HUES48 (cell line): ENCODE measurements at regions not wholly inside any gene's neighbourhood (a gene's known extent, or its start where the extent isn't known, plus 50 kb on each side); places are given as distances from the start of the nearest gene placed in this dataset.

Experiments used
- H3K27ac ChIP-seq: one replicate; pipeline ENCODE4 v1.7.0; 2013; ENCODE audit warnings: low read depth, low read length, inconsistent platforms
- H3K27me3 ChIP-seq: 2 replicates; pipeline ENCODE4 v1.6.1; 2013; ENCODE audit warnings: mild to moderate bottlenecking, low read length; ENCODE audit not compliant: control insufficient read depth, insufficient read depth
- H3K36me3 ChIP-seq: 2 replicates; pipeline ENCODE4 v1.6.1; 2013; ENCODE audit warnings: low read length; ENCODE audit not compliant: control insufficient read depth, insufficient read depth
- H3K4me1 ChIP-seq: 2 replicates; pipeline ENCODE4 v1.6.1; 2013; ENCODE audit warnings: mild to moderate bottlenecking, low read length; ENCODE audit not compliant: control insufficient read depth, insufficient read depth
- H3K4me3 ChIP-seq: 2 replicates; pipeline ENCODE4 v1.5.1; 2013; ENCODE audit warnings: mild to moderate bottlenecking, low read depth, low read length
- H3K9ac ChIP-seq: 2 replicates; pipeline ENCODE4 v1.6.1; 2013; ENCODE audit warnings: mild to moderate bottlenecking, low read depth, low read length, moderate library complexity
- H3K9me3 ChIP-seq: 2 replicates; pipeline ENCODE4 v1.6.1; 2013; ENCODE audit warnings: low read length; ENCODE audit not compliant: control insufficient read depth, insufficient read depth

DNA sequence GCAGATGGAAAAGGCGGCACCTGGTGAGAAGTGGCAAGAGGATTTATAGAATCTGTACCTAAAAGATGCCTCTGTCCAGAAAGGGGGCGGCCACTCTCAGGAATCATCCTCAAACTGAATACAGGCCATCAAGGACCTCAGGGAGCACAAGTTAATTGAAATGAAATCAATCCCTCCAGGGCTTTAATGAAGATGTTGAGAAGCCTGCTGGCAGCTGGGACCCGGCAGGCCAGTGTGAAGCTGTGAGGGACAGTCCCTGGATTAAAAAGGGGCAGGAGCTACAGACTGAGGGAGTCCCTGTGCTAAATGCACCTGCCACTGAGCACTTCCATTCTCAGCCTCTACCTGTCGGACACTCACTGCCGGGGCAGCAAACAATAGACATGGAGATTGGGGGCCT lies 107.7 kb upstream of the GGTLC1 start:
- H3K4me1 ChIP-seq, result no peaks in the 10 kb centered on the region; the same call in 1 of the 2 replicates
- H3K27me3 ChIP-seq, result no peaks in the 10 kb centered on the region
- no peaks in the 10 kb centered on the region for H3K36me3 ChIP-seq
- H3K27ac ChIP-seq, result no peak overlapping the region
- H3K9ac ChIP-seq, result no peak overlapping the region
- H3K9me3 ChIP-seq, result no peaks in the 10 kb centered on the region
- H3K4me3 ChIP-seq, result no peak overlapping the region

- Histone ChIP-seq H3K9ac (no peak overlapping the region), H3K4me3 (no peak overlapping the region), H3K36me3 (no peaks in the 10 kb centered on the region), H3K27ac (no peak overlapping the region), H3K4me1 (no peaks in the 10 kb centered on the region; the same call in 1 of the 2 replicates), H3K9me3 (no peaks in the 10 kb centered on the region), H3K27me3 (no peaks in the 10 kb centered on the region)
These were observed 107.2 kb upstream of the GGTLC1 start for GRCh38 chr20:24095756-24096155.

DNA sequence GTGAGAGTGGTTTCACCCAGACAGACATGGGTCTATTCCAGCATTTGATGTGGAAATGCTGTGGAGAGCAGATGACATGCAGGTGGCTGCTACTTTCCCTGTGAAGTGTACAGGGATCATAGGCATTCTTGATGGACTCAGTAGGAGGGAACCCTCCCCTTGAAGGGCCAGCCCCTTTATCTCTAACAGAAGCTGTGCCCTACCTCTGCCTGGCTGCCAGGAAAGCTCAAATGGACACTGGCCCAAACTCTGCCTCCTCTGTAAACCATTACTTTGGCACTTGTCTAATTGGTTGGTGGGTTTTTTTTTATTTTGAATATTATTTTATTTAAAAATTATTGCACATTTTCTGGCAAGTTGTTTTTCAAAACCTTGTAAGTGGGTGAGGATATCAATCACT lies 106.7 kb upstream of the GGTLC1 start:
- no peaks in the 10 kb centered on the region for H3K9me3 ChIP-seq

DNA sequence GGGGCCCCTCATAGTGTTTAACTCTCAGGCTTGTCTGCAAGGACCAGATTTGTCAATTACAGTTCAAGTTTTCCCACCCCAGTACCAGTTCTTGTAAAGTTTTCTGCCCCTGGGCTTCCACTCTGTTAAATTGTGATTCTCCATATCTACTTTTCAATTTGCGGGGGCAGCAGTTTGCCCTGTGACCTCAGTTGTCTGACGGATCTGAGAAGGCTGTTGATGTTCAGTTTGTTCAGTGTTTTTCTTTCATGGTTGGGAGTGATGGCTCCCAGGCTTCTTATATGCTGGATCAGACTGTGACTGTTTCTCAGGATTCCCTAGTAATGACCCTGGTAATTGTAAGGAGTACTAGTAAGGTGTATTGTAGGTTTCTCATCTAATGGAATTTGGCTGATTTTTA lies 101.0 kb upstream of the GGTLC1 start:
- no peak overlapping the region for H3K27ac ChIP-seq
- H3K27me3 ChIP-seq, result no peaks in the 10 kb centered on the region
- no peaks in the 10 kb centered on the region for H3K9me3 ChIP-seq
- H3K4me1 ChIP-seq, result no peaks in the 10 kb centered on the region
- no peaks in the 10 kb centered on the region for H3K36me3 ChIP-seq
- no peak overlapping the region for H3K9ac ChIP-seq
- H3K4me3 ChIP-seq, result no peak overlapping the region

More for the DNA sequence above, 106.7 kb upstream of the GGTLC1 start:
- H3K36me3 ChIP-seq, result no peaks in the 10 kb centered on the region
- no peak overlapping the region for H3K9ac ChIP-seq
- H3K4me1 ChIP-seq, result no peaks in the 10 kb centered on the region; the same call in 1 of the 2 replicates
- H3K4me3 ChIP-seq, result no peak overlapping the region
- H3K27me3 ChIP-seq, result no peaks in the 10 kb centered on the region
- no peak overlapping the region for H3K27ac ChIP-seq

DNA sequence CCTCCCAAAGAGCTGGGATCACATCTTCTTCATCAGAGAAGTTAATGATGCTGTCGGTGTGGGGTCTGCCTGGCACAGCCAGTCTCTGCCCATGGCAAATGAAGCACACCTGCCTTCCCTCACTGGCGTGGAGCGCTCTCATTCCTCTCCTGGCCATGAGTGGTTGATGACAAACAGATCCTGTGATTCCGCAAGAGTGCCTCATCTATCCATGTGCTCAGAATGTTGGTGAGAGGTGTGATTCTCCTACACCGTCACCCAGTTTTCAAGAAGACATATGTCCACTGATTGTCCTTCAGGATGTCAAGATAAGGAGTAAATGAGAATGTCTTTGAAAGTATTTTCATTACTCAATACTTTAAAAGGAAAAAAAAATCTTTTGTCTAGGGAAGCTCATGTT lies 97.5 kb upstream of the GGTLC1 start:
- H3K27me3 ChIP-seq, result no peaks in the 10 kb centered on the region
- no peak overlapping the region for H3K4me3 ChIP-seq
- no peak overlapping the region for H3K9ac ChIP-seq
- H3K36me3 ChIP-seq, result no peaks in the 10 kb centered on the region
- no peaks in the 10 kb centered on the region for H3K4me1 ChIP-seq
- no peaks in the 10 kb centered on the region for H3K9me3 ChIP-seq
- no peak overlapping the region for H3K27ac ChIP-seq

- no peaks in the 10 kb centered on the region for H3K27me3 ChIP-seq
- no peaks in the 10 kb centered on the region for H3K4me1 ChIP-seq
- H3K36me3 ChIP-seq, result no peaks in the 10 kb centered on the region
- H3K27ac ChIP-seq, result no peak overlapping the region
- no peak overlapping the region for H3K4me3 ChIP-seq
- no peaks in the 10 kb centered on the region for H3K9me3 ChIP-seq
- H3K9ac ChIP-seq, result no peak overlapping the region
These were observed 95.7 kb upstream of the GGTLC1 start for GRCh38 chr20:24084281-24084680.

DNA sequence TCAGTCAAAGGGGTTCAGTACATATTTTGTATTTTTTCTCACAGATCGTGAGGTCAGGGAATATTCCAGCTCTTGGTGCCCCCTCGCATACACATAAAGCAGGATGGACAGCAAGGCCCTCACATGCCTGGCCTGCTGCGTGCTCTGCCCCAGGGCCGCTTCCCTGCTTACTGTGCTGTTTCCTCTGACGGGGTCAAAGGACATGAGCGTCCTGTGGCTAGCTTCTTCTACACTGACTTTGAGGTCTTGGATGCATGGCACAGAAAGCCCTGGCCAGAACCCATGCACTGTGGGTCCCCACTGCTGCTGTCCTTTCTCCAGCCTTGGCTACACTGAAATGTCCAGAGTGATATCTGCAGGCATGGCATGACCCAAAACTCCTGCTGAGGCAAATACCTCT lies 92.5 kb upstream of the GGTLC1 start:
- no peak overlapping the region for H3K27ac ChIP-seq
- H3K9me3 ChIP-seq, result no peaks in the 10 kb centered on the region
- H3K4me3 ChIP-seq, result no peak overlapping the region
- no peak overlapping the region for H3K9ac ChIP-seq
- H3K4me1 ChIP-seq, result no peaks in the 10 kb centered on the region
- H3K36me3 ChIP-seq, result no peaks in the 10 kb centered on the region
- no peaks in the 10 kb centered on the region for H3K27me3 ChIP-seq

GRCh38 chr20:24079661-24080412 lies 91.3 kb upstream of the GGTLC1 start:
- Histone ChIP-seq H3K27me3 (no peaks in the 10 kb centered on the region), H3K4me1 (no peaks in the 10 kb centered on the region), H3K9ac (no peak overlapping the region), H3K27ac (no peak overlapping the region), H3K4me3 (no peak overlapping the region), H3K9me3 (no peaks in the 10 kb centered on the region), H3K36me3 (no peaks in the 10 kb centered on the region)

GRCh38 chr20:24077145-24077544 lies 88.6 kb upstream of the GGTLC1 start:
- no peak overlapping the region for H3K4me3 ChIP-seq
- no peaks in the 10 kb centered on the region for H3K36me3 ChIP-seq

DNA sequence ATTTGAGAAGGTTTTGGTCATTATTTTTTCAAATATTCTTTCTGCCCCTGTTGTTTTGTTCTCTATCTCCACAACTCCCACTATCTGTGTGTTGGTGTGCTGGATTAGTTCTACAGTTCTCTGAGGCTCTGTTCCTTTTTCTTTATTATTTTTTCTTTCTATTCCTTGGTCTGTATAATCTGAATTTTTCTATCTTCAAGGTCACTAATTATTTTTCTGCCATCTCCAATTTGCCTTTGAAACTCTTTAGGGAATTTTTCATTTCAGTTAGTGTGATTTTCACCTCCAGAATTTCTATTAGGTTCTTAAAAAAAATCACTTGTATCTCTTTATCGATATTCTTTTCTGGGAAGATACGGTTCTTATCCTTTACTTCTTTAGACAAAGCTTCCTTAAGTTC lies 82.1 kb upstream of the GGTLC1 start:
- Histone ChIP-seq H3K9ac (no peak overlapping the region), H3K4me3 (no peak overlapping the region), H3K27me3 (no peaks in the 10 kb centered on the region), H3K36me3 (no peaks in the 10 kb centered on the region), H3K9me3 (no peaks in the 10 kb centered on the region), H3K4me1 (no peaks in the 10 kb centered on the region), H3K27ac (no peak overlapping the region)

More at GRCh38 chr20:24077145-24077544, 88.6 kb upstream of the GGTLC1 start:
- H3K9ac ChIP-seq, result no peak overlapping the region
- H3K4me1 ChIP-seq, result no peaks in the 10 kb centered on the region
- no peak overlapping the region for H3K27ac ChIP-seq
- H3K27me3 ChIP-seq, result no peaks in the 10 kb centered on the region
- no peaks in the 10 kb centered on the region for H3K9me3 ChIP-seq

GRCh38 chr20:24066076-24066700 lies 77.6 kb upstream of the GGTLC1 start:
- no peaks in the 10 kb centered on the region for H3K9me3 ChIP-seq
- H3K36me3 ChIP-seq, result no peaks in the 10 kb centered on the region
- no peak overlapping the region for H3K27ac ChIP-seq
- H3K4me1 ChIP-seq, result no peaks in the 10 kb centered on the region
- H3K27me3 ChIP-seq, result no peaks in the 10 kb centered on the region
- H3K9ac ChIP-seq, result no peak overlapping the region
- H3K4me3 ChIP-seq, result no peak overlapping the region
